ENCODE measurements at regions not wholly inside any gene's neighbourhood (a gene's known extent, or its start where the extent isn't known, plus 50 kb on each side); places are given as distances from the start of the nearest gene placed in this dataset.

DNA sequence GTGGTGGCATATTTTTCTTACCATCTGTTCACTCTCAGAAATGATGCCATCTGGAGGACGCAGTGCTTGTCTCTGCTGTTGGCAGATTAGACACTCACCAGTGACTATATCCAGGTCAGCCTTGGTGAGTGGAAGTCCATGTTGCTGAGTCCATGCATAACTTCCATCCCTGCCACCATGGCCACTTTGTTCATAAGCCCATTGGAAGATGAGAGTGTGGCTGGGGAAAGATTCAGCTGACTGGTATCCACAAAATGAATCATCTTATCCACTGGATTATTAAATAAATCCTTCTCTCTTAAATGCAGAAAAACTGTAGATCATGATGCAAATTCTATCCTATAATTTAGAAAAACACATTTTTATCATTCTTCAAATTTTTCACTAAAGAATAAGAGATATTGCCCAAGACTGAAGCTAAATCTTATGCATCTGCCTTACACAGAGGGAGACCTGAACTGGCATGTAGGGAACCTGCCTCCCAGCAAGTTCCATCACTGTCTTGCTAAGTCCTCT is 726.9 kb downstream of the TNS3 start:
- no peak for DNase-seq

GRCh38 chr7:46853451-46853850 is 728.5 kb downstream of the TNS3 start:
- DNase-seq, result no peak

DNA sequence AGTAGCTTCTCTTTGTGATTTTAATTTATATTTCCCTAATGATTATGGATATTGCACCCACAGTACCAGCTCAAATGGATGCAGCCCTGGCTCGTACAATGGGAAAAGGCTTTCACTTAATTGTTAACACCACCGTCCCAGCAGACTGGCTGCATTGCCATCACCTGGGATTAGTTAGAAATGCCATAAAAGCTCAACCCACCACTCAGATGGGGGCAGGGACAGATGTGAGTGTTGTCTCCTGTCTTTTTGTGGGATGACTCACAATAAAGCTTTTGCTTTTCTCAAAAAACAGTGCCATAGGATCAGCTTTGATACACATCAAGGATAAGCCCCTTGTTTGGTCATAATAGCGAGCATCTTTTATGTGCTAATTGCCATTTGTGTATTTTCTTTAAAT is 729.1 kb downstream of the TNS3 start:
- DNase-seq, result no peak

GRCh38 chr7:46850563-46851330 is 731.2 kb downstream of the TNS3 start:
- DNase-seq, result no peak

DNA sequence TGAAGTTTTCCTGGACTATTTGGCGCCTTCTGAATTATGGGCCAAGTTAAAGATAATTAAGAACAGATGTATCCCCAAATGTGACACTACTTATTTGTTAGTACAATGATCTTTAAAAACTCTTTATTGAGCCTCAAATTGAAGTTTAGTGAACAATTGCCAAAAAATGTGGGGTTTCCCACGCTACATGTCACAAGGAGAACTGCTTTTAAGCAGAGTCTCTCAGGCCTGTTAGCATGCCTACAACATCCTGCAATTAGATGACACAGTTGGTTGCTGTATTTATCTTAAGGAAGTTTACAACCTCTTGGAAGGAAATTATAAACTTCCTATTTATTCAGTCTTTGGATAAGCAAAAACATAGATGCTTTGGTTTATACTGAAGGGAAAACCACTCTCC is 733.0 kb downstream of the TNS3 start:
- DNase-seq, result no peak

DNA sequence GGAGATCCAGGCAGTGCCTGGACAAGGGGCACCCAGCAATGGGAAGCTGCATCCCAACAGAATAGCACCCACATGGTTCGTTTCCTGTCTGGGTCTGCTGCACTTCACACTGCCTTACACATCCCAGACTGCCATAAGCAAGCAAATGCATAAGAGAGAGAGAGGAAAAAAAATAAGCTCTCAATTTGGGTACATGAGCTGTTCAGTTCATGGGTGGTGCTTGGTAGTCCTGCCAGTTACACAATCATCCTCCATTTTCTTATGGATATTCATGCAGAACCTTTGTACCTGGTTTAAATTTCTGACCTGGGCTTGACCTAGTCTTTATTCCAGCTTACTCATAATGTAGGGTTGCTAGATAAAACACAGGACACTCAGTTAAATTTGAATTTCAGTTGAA is 733.6 kb downstream of the TNS3 start:
- no peak for DNase-seq

DNA sequence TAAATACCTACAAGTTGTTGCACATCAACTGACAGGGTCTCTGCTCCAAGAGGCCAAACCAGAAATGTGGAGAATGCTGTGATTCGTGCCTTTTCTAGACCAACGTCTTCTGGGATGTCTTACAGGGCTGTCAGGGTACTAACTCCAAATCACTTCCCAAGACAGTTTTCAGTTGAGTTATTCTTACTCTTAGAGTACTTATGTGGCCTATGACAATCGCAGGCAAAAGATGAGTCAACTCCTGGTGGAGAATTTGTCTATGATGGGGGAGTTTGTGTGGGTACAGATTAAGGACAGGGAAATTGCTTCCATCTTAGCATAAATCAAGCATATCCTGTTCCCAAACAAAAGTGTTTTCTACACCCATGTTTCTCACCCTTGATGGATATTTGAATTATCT is 734.8 kb downstream of the TNS3 start:
- no peak for DNase-seq

DNA sequence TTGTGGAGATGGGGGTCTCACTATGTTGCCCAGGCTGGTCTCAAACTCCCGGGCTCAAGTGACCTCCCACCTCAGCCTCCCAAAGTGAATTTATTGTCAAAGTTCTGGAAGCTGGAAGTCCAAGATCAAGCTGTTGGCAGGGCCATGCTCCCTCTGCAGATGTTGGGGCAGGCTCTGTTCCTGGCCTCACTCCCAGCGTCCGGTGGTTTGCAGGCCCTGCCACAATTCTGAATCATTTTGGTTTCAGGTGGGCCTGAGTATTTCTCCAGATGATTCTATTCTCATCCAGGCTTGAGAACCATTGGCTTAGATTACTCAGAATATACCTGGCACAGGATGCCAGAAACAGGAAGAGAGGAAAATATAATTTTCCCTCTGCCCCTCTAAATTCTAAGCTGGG is 737.4 kb downstream of the TNS3 start:
- no peak for DNase-seq

- DNase-seq, result no peak
These were observed 740.7 kb downstream of the TNS3 start for GRCh38 chr7:46841248-46841647.

DNA sequence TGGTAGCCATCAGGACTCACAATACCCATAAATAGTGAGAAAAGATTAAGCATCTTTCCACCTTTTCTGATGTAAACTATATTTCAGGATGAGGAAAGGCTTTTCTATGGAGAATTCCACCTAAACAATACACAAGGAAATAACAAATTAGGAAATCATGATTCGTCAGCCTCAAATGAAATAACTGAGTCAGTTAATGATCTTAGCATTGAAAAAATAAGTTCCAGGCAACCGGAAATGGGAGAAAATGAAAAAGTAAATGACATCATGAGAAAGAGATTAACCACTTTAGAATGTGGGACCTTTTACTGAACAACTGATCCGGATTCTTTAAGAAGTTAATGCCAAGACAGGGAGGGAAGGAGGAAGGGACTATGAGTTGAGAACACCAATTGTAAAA is 742.3 kb downstream of the TNS3 start:
- DNase-seq, result no peak

DNA sequence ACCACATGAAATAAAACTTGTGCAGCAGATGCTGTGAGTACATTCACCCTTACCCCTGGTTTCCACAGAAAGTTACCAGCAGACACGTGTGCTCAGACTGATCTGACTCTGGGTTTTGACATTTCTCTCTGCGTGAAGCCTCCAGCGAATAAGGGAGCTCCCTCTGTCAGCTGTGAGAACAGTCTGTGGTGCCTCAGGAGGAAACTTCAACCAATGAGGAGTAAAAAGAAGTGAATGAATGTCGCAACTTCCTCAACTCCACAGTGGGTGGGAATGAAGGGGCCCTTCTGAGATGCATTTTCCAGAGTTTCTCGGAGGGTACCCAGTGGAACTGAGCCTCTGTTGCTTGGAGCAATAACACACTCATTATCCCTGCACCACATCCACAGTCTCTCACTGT is 743.4 kb downstream of the TNS3 start:
- DNase-seq, result no peak

DNA sequence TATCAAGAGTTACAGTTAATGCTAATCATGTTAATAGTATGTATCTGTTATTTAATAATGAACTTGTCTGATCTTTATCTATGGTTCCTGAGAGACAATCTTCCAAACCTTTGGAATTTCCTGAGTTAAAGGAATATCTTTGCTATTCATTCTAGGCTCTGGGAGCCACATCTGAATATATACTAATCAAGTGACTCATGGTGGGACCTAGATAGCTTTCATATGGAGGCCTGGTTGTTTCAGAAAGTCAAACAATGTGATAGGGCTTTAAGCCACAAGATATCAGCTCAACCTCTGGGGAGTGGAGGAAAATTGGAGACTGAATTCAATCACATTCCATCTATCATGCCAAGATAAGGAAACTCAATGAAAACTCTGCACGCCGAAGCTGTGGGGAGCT is 746.4 kb downstream of the TNS3 start:
- no peak for DNase-seq

GRCh38 chr7:46834921-46835320 is 747.0 kb downstream of the TNS3 start:
- no peak for DNase-seq

DNA sequence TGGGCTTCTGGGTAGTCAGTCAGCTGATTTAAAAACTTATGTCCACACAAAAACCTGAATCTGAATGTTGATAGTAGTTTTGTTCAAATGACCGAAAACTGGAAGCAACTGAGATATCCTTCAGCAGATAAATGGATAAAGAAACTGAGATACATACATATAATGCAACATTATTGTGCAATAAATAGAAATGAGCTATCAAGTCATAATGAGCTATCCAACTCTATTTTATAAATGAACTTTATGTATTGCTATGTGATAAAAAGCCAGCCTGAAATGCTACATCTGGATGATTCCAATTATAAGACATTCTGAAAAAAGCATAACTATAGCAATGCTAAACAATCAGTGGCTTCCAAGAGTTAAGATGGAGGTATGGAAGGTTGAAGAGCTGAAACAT is 748.7 kb downstream of the TNS3 start:
- DNase-seq, result no peak

- no peak for DNase-seq
These were observed 749.8 kb downstream of the TNS3 start for GRCh38 chr7:46832136-46832535.

- no peak for DNase-seq
These were observed 762.1 kb downstream of the TNS3 start for GRCh38 chr7:46819819-46820218.

DNA sequence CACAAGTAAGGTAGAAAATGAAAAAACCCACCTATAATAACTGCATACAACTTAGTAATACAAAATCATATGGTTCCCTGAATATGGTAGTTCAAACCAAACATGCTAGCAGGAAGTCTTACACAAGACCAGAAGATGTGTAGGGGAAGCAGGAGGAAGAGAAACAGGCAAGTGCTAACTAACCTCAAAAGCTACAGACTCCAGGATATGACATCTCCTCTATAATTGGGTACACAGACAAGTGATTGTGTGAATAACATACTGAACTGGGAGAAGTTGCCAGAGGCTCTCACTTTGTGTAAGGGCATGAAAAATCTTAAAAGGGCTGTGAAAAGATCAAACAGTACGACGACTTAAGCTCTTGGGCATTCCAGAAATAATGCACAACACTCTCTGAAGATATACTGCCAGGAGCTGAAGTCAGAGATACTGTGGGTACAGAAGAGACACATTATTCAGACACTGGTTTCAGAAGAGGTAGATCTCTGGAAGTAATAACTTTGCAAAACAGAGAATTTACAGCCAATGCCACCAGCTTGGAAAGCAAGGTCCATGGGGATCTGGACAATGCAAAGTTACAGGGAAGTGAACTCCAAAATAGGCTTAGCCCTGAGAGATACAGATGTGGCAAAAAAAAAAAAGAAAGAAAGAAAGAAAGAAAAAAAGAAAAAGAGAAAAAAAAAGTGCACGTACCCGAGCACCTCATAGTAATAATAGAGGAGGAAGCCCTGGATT is 767.2 kb downstream of the TNS3 start:
- no peak for DNase-seq

- DNase-seq, result no peak
These were observed 769.7 kb downstream of the TNS3 start for GRCh38 chr7:46812101-46812675.

GRCh38 chr7:46811529-46811928 is 770.4 kb downstream of the TNS3 start:
- no peak for DNase-seq

- no peak for DNase-seq
These were observed 770.9 kb downstream of the TNS3 start for GRCh38 chr7:46810986-46811385.

- no peak for DNase-seq
These were observed 772.0 kb downstream of the TNS3 start for GRCh38 chr7:46809886-46810285.

DNA sequence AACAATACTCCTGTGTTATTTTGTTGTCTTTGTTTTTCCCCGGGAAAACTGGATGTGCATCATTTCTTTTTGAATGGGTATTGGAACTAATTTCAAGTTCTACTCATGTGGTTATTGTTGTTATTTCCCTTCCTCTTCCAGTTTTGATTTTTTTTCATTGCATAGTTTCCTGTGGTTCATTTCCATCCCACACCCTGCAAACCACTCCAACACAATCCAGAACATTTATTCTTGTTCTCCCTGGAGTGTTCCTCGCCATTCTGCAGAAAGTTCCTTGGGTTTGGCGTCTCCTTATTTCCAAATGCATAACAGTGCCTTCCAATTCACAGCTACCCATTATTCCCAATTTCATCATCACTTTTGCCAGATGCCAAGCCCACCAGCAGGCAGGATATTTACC is 775.1 kb downstream of the TNS3 start:
- no peak for DNase-seq

DNA sequence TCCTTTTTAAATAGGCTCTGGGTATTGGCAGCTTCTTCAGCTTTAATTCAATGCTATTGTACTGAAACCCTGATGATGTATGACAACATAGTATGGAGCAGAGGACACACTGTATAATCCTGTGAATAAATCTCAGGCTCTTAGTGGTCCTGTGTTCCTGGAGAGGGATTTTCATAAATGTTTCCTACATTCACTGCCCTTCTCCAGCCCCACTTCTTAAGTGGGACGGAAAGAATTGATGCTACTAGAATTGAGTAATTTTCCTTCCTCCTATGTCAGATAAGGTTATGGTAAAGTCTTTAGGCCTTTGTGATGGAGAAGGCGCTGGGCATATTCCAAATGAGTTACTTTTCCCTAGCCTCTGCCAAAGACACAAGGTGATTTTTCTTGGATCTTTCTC is 779.4 kb downstream of the TNS3 start:
- DNase-seq, result no peak

GRCh38 chr7:46791188-46791587 is 790.7 kb downstream of the TNS3 start:
- DNase-seq, result no peak

Measured in KG1 (cell line).